PC-3 (cell line): ENCODE measurements at regions not wholly inside any gene's neighbourhood (a gene's known extent, or its start where the extent isn't known, plus 50 kb on each side); places are given as distances from the start of the nearest gene placed in this dataset.

ENCODE experiments used
- EZH2 ChIP-seq: fragments of 300-600 bp; sonication (generic); IDR thresholded peaks from one replicate; pipeline ENCODE4 v1.6.1; 2017; ENCODE audit warnings: antibody characterized with exemption, mild to moderate bottlenecking, low read length; ENCODE audit not compliant: unreplicated experiment
- TF ChIP-seq, protein P1 (sequence below): fragments of 300-600 bp; sonication (generic); conservative IDR thresholded peaks from 2 replicates; pipeline ENCODE4 v1.5.1; 2017; ENCODE audit warnings: antibody characterized with exemption, low read depth, mild to moderate bottlenecking, low read length

DNA sequence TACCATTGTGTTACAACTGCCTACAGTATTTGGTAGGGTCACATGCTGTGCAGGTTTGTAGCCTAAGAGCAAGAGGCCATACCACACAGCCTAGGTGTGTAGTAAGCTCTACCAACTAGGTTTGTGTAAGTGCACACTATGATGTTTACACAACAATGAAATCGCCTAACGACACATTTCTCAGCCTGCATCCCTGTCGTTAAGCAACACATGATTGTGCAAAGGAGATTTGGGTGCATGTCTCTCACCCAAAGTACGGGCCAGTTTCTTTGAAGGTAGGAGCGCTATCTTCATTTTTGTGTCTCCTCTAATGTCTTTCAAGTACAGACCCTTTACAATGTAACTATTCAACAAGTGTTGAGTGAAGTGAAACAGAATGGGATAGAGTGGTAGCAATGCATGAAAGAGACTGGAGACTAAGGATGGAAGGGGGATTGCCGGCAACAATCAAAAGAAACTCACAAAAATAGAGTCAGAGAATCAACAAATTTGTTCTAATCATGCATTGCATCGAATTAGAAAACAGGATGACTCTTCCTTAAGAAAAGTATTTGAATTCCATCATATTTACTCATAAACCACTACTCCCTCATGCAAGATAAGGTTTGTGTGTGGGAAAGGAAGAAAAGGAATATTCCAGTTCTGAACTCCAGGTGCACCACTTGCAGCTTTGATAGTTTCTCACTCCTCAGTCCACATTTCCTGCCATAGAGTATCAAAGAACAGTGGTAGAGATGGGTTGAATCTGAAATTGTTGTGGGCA lies 60.2 kb upstream of the TNFRSF19 start:
- TF ChIP-seq, protein P1, sequence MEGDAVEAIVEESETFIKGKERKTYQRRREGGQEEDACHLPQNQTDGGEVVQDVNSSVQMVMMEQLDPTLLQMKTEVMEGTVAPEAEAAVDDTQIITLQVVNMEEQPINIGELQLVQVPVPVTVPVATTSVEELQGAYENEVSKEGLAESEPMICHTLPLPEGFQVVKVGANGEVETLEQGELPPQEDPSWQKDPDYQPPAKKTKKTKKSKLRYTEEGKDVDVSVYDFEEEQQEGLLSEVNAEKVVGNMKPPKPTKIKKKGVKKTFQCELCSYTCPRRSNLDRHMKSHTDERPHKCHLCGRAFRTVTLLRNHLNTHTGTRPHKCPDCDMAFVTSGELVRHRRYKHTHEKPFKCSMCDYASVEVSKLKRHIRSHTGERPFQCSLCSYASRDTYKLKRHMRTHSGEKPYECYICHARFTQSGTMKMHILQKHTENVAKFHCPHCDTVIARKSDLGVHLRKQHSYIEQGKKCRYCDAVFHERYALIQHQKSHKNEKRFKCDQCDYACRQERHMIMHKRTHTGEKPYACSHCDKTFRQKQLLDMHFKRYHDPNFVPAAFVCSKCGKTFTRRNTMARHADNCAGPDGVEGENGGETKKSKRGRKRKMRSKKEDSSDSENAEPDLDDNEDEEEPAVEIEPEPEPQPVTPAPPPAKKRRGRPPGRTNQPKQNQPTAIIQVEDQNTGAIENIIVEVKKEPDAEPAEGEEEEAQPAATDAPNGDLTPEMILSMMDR = no peak
- TF ChIP-seq EZH2 = no peak
